ENCODE measurements at regions not wholly inside any gene's neighbourhood (a gene's known extent, or its start where the extent isn't known, plus 50 kb on each side); places are given as distances from the start of the nearest gene placed in this dataset.

DNA sequence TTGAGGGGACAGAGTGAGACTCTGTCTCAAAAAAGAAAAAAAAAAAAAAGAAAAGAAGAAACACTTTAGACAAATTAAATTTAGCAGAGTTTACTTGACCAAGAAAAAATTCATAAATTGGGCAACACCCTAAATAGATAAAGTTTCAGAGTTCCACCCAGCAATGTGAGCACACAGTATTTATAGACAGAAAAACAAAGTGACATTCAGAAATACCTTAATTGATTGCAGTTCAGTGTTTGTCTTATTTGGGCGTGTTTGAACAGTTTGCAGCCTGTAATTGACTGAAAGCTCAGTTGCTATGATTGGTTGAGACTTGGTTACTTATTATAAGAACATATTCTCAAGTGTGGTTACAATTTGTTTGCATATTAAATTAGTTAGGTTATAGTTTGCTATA lies 603.5 kb upstream of the NEGR1 start:
- no peaks in the 10 kb centered on the region for H3K27me3 ChIP-seq (ENCODE audit: insufficient read depth, poor library complexity, severe bottlenecking)

DNA sequence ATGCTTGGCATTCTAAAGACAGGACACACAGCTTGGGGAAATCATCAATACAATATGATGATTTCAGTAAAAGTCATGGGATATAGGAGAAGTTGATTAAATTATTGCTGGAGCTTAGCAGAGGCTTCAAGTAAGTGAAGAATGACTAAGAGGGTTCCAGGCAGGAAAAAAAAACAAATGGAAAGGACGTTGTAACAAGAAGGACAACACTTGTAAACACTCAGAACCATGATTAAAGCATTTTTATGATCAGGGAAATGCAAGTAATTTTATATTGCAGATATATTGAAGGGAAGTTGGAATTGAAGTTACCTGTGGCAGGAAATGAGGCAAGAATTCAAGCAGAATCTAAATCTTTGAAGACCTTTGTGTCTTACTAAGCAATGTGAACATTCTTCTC lies 602.7 kb upstream of the NEGR1 start:
- no peak overlapping the region for H3K4me3 ChIP-seq (ENCODE audit: severe bottlenecking)
- no peak overlapping the region for H3K27ac ChIP-seq (ENCODE audit: poor library complexity, severe bottlenecking)
- ATAC-seq (ENCODE audit: low read depth) (no peak), DNase-seq (ENCODE audit: low spot score) (no peak)
- no peaks in the 10 kb centered on the region for H3K9me3 ChIP-seq (ENCODE audit: severe bottlenecking)
- H3K4me1 ChIP-seq (ENCODE audit: insufficient read depth, poor library complexity, severe bottlenecking), result no peaks in the 10 kb centered on the region
- H3K36me3 ChIP-seq (ENCODE audit: low read depth), result no peaks in the 10 kb centered on the region
- H3K27me3 ChIP-seq (ENCODE audit: insufficient read depth, poor library complexity, severe bottlenecking), result no peaks in the 10 kb centered on the region
- TF ChIP-seq, protein P1, sequence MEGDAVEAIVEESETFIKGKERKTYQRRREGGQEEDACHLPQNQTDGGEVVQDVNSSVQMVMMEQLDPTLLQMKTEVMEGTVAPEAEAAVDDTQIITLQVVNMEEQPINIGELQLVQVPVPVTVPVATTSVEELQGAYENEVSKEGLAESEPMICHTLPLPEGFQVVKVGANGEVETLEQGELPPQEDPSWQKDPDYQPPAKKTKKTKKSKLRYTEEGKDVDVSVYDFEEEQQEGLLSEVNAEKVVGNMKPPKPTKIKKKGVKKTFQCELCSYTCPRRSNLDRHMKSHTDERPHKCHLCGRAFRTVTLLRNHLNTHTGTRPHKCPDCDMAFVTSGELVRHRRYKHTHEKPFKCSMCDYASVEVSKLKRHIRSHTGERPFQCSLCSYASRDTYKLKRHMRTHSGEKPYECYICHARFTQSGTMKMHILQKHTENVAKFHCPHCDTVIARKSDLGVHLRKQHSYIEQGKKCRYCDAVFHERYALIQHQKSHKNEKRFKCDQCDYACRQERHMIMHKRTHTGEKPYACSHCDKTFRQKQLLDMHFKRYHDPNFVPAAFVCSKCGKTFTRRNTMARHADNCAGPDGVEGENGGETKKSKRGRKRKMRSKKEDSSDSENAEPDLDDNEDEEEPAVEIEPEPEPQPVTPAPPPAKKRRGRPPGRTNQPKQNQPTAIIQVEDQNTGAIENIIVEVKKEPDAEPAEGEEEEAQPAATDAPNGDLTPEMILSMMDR (IDR thresholded peaks at IDR 0.05; ENCODE audit: poor library complexity, severe bottlenecking), result no peak

More for the DNA sequence above, 603.5 kb upstream of the NEGR1 start:
- TF ChIP-seq, protein P1 (IDR thresholded peaks at IDR 0.05; ENCODE audit: poor library complexity, severe bottlenecking), result no peak
- Histone ChIP-seq H3K9me3 (ENCODE audit: severe bottlenecking) (no peaks in the 10 kb centered on the region), H3K36me3 (ENCODE audit: low read depth) (no peaks in the 10 kb centered on the region), H3K4me3 (ENCODE audit: severe bottlenecking) (no peak overlapping the region), H3K4me1 (ENCODE audit: insufficient read depth, poor library complexity, severe bottlenecking) (no peaks in the 10 kb centered on the region), H3K27ac (ENCODE audit: poor library complexity, severe bottlenecking) (no peak overlapping the region)
- ATAC-seq (ENCODE audit: low read depth) (no peak), DNase-seq (ENCODE audit: low spot score) (no peak)

DNA sequence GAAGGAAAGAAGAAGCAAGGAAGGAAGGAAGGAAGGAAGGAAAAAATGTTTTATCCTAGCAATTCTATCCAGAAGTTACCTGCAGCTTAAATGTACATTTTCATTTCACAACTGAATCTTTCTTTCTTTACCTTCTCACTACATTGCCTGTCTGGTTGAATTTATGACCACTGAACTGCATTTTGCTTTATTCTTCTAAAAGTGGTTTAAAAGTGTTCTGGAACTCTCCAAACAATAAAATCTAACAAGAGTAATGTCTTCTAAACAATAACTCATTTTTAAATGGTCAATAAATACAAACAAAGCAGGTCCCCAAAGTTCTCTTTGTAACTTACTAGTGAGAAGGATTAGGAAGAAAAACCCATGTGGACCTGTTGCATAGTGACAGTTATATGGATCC lies 587.5 kb upstream of the NEGR1 start:
- Histone ChIP-seq H3K36me3 (ENCODE audit: low read depth) (no peaks in the 10 kb centered on the region), H3K4me1 (ENCODE audit: insufficient read depth, poor library complexity, severe bottlenecking) (no peaks in the 10 kb centered on the region), H3K9me3 (ENCODE audit: severe bottlenecking) (no peaks in the 10 kb centered on the region), H3K4me3 (ENCODE audit: severe bottlenecking) (no peak overlapping the region), H3K27me3 (ENCODE audit: insufficient read depth, poor library complexity, severe bottlenecking) (no peaks in the 10 kb centered on the region), H3K27ac (ENCODE audit: poor library complexity, severe bottlenecking) (no peak overlapping the region)
- no peak for ATAC-seq (ENCODE audit: low read depth)
- TF ChIP-seq, protein P1 (IDR thresholded peaks at IDR 0.05; ENCODE audit: poor library complexity, severe bottlenecking), result no peak
- DNase-seq (ENCODE audit: low spot score), result no peak

DNA sequence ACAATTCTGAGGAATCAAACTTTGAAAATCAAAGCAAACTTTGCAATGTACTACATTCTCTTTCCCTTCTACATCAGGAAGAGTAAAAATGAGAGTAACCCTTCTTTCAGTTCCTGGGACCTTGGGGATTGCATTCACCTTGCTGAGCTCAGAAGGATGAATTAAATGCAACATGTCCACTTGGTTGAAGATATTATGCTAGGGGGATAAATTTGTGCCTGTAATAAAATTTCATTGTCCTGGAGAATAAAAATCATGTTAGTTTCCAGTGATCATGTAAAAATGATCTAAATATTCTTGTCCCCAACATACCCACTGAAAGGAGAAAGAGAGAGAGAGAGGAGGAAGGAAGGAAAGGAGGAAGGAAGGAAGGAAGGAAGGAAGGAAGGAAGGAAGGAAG lies 587.1 kb upstream of the NEGR1 start:
- ATAC-seq (ENCODE audit: low read depth) (no peak), DNase-seq (ENCODE audit: low spot score) (no peak)
- Histone ChIP-seq H3K36me3 (ENCODE audit: low read depth) (no peaks in the 10 kb centered on the region), H3K27me3 (ENCODE audit: insufficient read depth, poor library complexity, severe bottlenecking) (no peaks in the 10 kb centered on the region), H3K4me3 (ENCODE audit: severe bottlenecking) (no peak overlapping the region), H3K27ac (ENCODE audit: poor library complexity, severe bottlenecking) (no peak overlapping the region), H3K9me3 (ENCODE audit: severe bottlenecking) (no peaks in the 10 kb centered on the region), H3K4me1 (ENCODE audit: insufficient read depth, poor library complexity, severe bottlenecking) (no peaks in the 10 kb centered on the region)
- TF ChIP-seq, protein P1 (IDR thresholded peaks at IDR 0.05; ENCODE audit: poor library complexity, severe bottlenecking), result no peak

DNA sequence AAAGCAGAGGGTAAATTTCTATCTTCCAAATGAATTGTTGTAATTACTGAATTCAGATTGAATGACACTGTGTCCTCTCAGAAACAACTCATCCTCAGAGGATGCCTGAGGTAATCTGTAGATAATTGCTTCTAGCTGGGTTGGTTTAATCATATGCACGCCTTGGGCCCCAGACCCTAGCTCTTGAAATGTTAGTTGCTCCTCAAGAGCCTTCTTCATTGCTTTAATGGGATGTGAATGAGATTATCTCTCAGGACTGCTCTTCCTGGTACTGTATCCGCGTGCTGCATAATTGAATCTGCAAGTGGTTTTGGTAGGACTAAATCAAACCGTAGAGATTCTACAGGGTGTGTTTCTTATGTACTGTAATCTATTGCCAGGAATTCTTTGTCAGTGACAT lies 569.3 kb upstream of the NEGR1 start:
- Histone ChIP-seq H3K9me3 (ENCODE audit: severe bottlenecking) (no peaks in the 10 kb centered on the region), H3K27me3 (ENCODE audit: insufficient read depth, poor library complexity, severe bottlenecking) (no peaks in the 10 kb centered on the region), H3K4me1 (ENCODE audit: insufficient read depth, poor library complexity, severe bottlenecking) (no peaks in the 10 kb centered on the region), H3K4me3 (ENCODE audit: severe bottlenecking) (no peak overlapping the region), H3K36me3 (ENCODE audit: low read depth) (no peaks in the 10 kb centered on the region), H3K27ac (ENCODE audit: poor library complexity, severe bottlenecking) (no peak overlapping the region)
- TF ChIP-seq, protein P1 (IDR thresholded peaks at IDR 0.05; ENCODE audit: poor library complexity, severe bottlenecking), result no peak
- DNase-seq (ENCODE audit: low spot score) (no peak), ATAC-seq (ENCODE audit: low read depth) (no peak)

Data from RWPE2 (cell line).